H1 (cell line): ENCODE measurements at regions not wholly inside any gene's neighbourhood (a gene's known extent, or its start where the extent isn't known, plus 50 kb on each side); places are given as distances from the start of the nearest gene placed in this dataset.

Experiments used
- CTCF ChIA-PET: fragments of 300-600 bp; sonication (Branson Sonifier 250); formaldehyde crosslinking; loops from one replicate; lab custom pipeline; 2021; ENCODE audit not compliant: partially characterized antibody; lab: Charles Lee
- POLR2A ChIA-PET: fragments of 300-600 bp; sonication (Branson Sonifier 250); formaldehyde crosslinking; loops from one replicate; lab custom pipeline; 2021; ENCODE audit warnings: inconsistent platforms; ENCODE audit not compliant: partially characterized antibody; lab: Charles Lee
- DNase-seq, 2 experiments: peaks; one replicate each; pipeline versions ENCODE4 v3.0.0 to v3.0.0-alpha.2; 2010 to 2022; ENCODE audit warnings: low spot score in 2 of 2, low read depth in 1 of 2, mixed read lengths in 1 of 2
- FAIRE-seq: peaks from 2 replicates; lab custom pipeline; 2011; peaks lifted over from hg19 to GRCh38; lab: Jason Lieb, UNC
- H2AFZ ChIP-seq: 2 replicates; pipeline ENCODE4 v1.8.1; 2012; ENCODE audit warnings: low read length, inconsistent platforms
- H2AK5ac ChIP-seq: 2 replicates; pipeline ENCODE4 v1.6.1; 2013; ENCODE audit warnings: low read depth, low read length
- H2BK120ac ChIP-seq: replicated peaks from 2 replicates; pipeline ENCODE3; 2013; ENCODE audit warnings: low read depth, low read length, inconsistent platforms
- H2BK12ac ChIP-seq: 2 replicates; pipeline ENCODE4 v1.6.1; 2013; ENCODE audit warnings: low read depth, low read length
- H2BK15ac ChIP-seq: 2 replicates; pipeline ENCODE4 v1.6.1; 2013; ENCODE audit warnings: low read length
- H2BK20ac ChIP-seq: 2 replicates; pipeline ENCODE4 v1.6.1; 2013; ENCODE audit warnings: low read length
- H2BK5ac ChIP-seq: 2 replicates; pipeline ENCODE4 v1.6.1; 2013; ENCODE audit warnings: low read depth, low read length
- H3K14ac ChIP-seq: 2 replicates; pipeline ENCODE4 v1.6.1; 2013; ENCODE audit warnings: inconsistent platforms; ENCODE audit not compliant: insufficient read length
- H3K18ac ChIP-seq: 2 replicates; pipeline ENCODE4 v1.6.1; 2013; ENCODE audit warnings: low read length; ENCODE audit errors: extremely low read depth
- H3K23ac ChIP-seq: 2 replicates; pipeline ENCODE4 v1.6.1; 2013; ENCODE audit warnings: inconsistent platforms; ENCODE audit not compliant: insufficient read length
- H3K23me2 ChIP-seq: 2 replicates; pipeline ENCODE4 v1.6.1; 2013; ENCODE audit warnings: low read depth, low read length
- H3K27ac ChIP-seq: 2 replicates; pipeline ENCODE4 v1.6.1; 2011; ENCODE audit warnings: low read depth, low read length, inconsistent platforms
- H3K27me3 ChIP-seq, 4 experiments: replicated peaks in 1 of 4; 1 replicate in 1 of 4; 2 replicates in 3 of 4; pipeline versions ENCODE4 v1.6.1 to v1.8.1; 2011 to 2013; ENCODE audit warnings: low read length in 3 of 4, mild to moderate bottlenecking in 3 of 4, inconsistent platforms in 2 of 4, mixed read lengths in 2 of 4, moderate library complexity in 1 of 4; ENCODE audit not compliant: control insufficient read depth in 3 of 4, insufficient read depth in 3 of 4; ENCODE audit errors: extremely low read depth in 1 of 4
- H3K36me3 ChIP-seq, 4 experiments: 2 replicates each; pipeline versions ENCODE4 v1.6.1 to v1.8.1; 2011 to 2013; ENCODE audit warnings: mild to moderate bottlenecking in 4 of 4, low read length in 3 of 4, moderate library complexity in 2 of 4, control low read depth in 1 of 4, inconsistent platforms in 1 of 4; ENCODE audit not compliant: insufficient read depth in 4 of 4, control insufficient read depth in 2 of 4
- H3K4ac ChIP-seq: replicated peaks from 2 replicates; pipeline ENCODE3; 2013; ENCODE audit warnings: low read length, low read depth, mixed read lengths, inconsistent platforms; ENCODE audit not compliant: insufficient read length
- H3K4me1 ChIP-seq, 4 experiments: replicated peaks in 1 of 4; 1 replicate in 1 of 4; 2 replicates in 3 of 4; pipeline versions ENCODE4 v1.6.1 to v1.8.1; 2011 to 2013; ENCODE audit warnings: low read length in 3 of 4, inconsistent platforms in 2 of 4, mixed read lengths in 1 of 4; ENCODE audit not compliant: insufficient read depth in 4 of 4, control insufficient read depth in 3 of 4
- H3K4me2 ChIP-seq, 2 experiments: 2 replicates each; pipeline versions ENCODE4 v1.6.1 to v1.8.1; 2011 to 2013; ENCODE audit warnings: low read depth in 2 of 2, low read length in 2 of 2, control low read depth in 1 of 2, inconsistent platforms in 1 of 2, mild to moderate bottlenecking in 1 of 2; ENCODE audit not compliant: insufficient read depth in 1 of 2
- H3K4me3 ChIP-seq, 4 experiments: fragments of 200-600, 300-600 bp in 1 of 4; sonication (generic), shearing (Covaris generic), sonication (Bioruptor Twin) in 1 of 4; 2 replicates each; pipeline versions ENCODE4 v1.5.1 to v1.8.1; 2011 to 2016; ENCODE audit warnings: low read length in 4 of 4, low read depth in 3 of 4, control low read depth in 2 of 4, inconsistent platforms in 2 of 4, mild to moderate bottlenecking in 2 of 4, mixed read lengths in 1 of 4, moderate library complexity in 1 of 4; ENCODE audit not compliant: insufficient read depth in 2 of 4; ENCODE audit errors: extremely low read depth in 1 of 4
- H3K56ac ChIP-seq: replicated peaks from 2 replicates; pipeline ENCODE3; 2013; ENCODE audit warnings: low read depth, mild to moderate bottlenecking, mixed read lengths, low read length, inconsistent platforms; ENCODE audit not compliant: insufficient read length
- H3K79me1 ChIP-seq: 2 replicates; pipeline ENCODE4 v1.6.1; 2013; ENCODE audit warnings: low read depth, low read length, control low read depth
- H3K79me2 ChIP-seq, 2 experiments: 2 replicates each; pipeline versions ENCODE4 v1.6.1 to v1.8.1; 2012 to 2013; ENCODE audit warnings: low read length in 2 of 2, mild to moderate bottlenecking in 2 of 2, inconsistent platforms in 1 of 2; ENCODE audit not compliant: insufficient read depth in 2 of 2, control insufficient read depth in 1 of 2
- H3K9ac ChIP-seq, 4 experiments: replicated peaks in 1 of 4; 1 replicate in 1 of 4; 2 replicates in 3 of 4; pipeline versions ENCODE4 v1.6.1 to v1.8.1; 2011 to 2013; ENCODE audit warnings: low read depth in 3 of 4, low read length in 3 of 4, control low read depth in 2 of 4, mild to moderate bottlenecking in 2 of 4, moderate library complexity in 2 of 4, inconsistent platforms in 1 of 4; ENCODE audit errors: extremely low read depth in 1 of 4
- H3K9me3 ChIP-seq, 2 experiments: 2 replicates each; pipeline versions ENCODE4 v1.6.1 to v1.8.1; 2012 to 2013; ENCODE audit warnings: mild to moderate bottlenecking in 2 of 2, moderate library complexity in 2 of 2, control low read depth in 1 of 2, inconsistent platforms in 1 of 2, low read depth in 1 of 2, low read length in 1 of 2, mixed read lengths in 1 of 2; ENCODE audit not compliant: insufficient read depth in 2 of 2
- H4K20me1 ChIP-seq, 2 experiments: replicated peaks in 1 of 2; 2 replicates each; pipeline versions ENCODE3 to v1.8.1; 2011 to 2013; ENCODE audit warnings: inconsistent platforms in 2 of 2, low read length in 2 of 2, mild to moderate bottlenecking in 1 of 2; ENCODE audit not compliant: insufficient read depth in 2 of 2, control insufficient read depth in 1 of 2
- H4K5ac ChIP-seq: 2 replicates; pipeline ENCODE4 v1.6.1; 2013; ENCODE audit warnings: low read length, low read depth, mixed read lengths, inconsistent platforms; ENCODE audit not compliant: insufficient read length
- H4K8ac ChIP-seq: 2 replicates; pipeline ENCODE4 v1.8.0; 2013; ENCODE audit warnings: mild to moderate bottlenecking, moderate library complexity, low read length, inconsistent platforms; ENCODE audit not compliant: insufficient read depth; ENCODE audit errors: extremely low read depth
- H4K91ac ChIP-seq: replicated peaks from 2 replicates; pipeline ENCODE3; 2013; ENCODE audit warnings: low read length, mixed read lengths, inconsistent platforms; ENCODE audit not compliant: insufficient read length
- ATF3 ChIP-seq: IDR thresholded peaks from 2 replicates; pipeline ENCODE4 v1.6.1; 2011; ENCODE audit warnings: low read depth, mild to moderate bottlenecking, low read length; ENCODE audit not compliant: insufficient read depth
- BCL11A ChIP-seq, 2 experiments: IDR thresholded peaks; one replicate each; pipeline ENCODE4 v1.6.1; 2011; ENCODE audit warnings: low read depth in 2 of 2, low read length in 2 of 2, mild to moderate bottlenecking in 2 of 2
- BRCA1 ChIP-seq: IDR thresholded peaks from 2 replicates; pipeline ENCODE4 v1.6.1; 2012; ENCODE audit warnings: low read depth, low read length, improper control_type of control experiment
- CHD1 ChIP-seq: IDR thresholded peaks from 2 replicates; pipeline ENCODE4 v1.6.1; 2012; ENCODE audit warnings: low read depth, low read length, improper control_type of control experiment
- JUN ChIP-seq: IDR thresholded peaks from 2 replicates; pipeline ENCODE4 v1.6.1; 2011; ENCODE audit warnings: low read depth, mild to moderate bottlenecking, improper control_type of control experiment, low read length
- KDM1A ChIP-seq: fragments of 200-600, 300-600 bp; sonication (generic); IDR thresholded peaks from 2 replicates; pipeline ENCODE4 v1.7.1; 2016; ENCODE audit warnings: mild to moderate bottlenecking, low read length, borderline replicate concordance
- KDM4A ChIP-seq: IDR thresholded peaks from one replicate; pipeline ENCODE4 v1.7.1; 2012; ENCODE audit warnings: low read depth, mild to moderate bottlenecking, moderate library complexity, low read length, inconsistent platforms; ENCODE audit not compliant: severe bottlenecking
- RAD21 ChIP-seq, 2 experiments: IDR thresholded peaks in 1 of 2; conservative IDR thresholded peaks in 1 of 2; 2 replicates each; pipeline ENCODE4 v1.6.1; 2011; ENCODE audit warnings: low read depth in 2 of 2, low read length in 2 of 2, improper control_type of control experiment in 1 of 2, inconsistent platforms in 1 of 2, mild to moderate bottlenecking in 1 of 2, moderate library complexity in 1 of 2
- RBBP5 ChIP-seq: IDR thresholded peaks from 2 replicates; pipeline ENCODE4 v1.7.1; 2012; ENCODE audit warnings: low read depth, mild to moderate bottlenecking, inconsistent platforms, low read length, moderate library complexity, borderline replicate concordance
- RXRA ChIP-seq: IDR thresholded peaks from 2 replicates; pipeline ENCODE4 v1.6.1; 2011; ENCODE audit warnings: low read depth, mild to moderate bottlenecking, low read length, moderate library complexity; ENCODE audit not compliant: insufficient read depth
- SP2 ChIP-seq: IDR thresholded peaks from 2 replicates; pipeline ENCODE4 v1.6.1; 2012; ENCODE audit warnings: mild to moderate bottlenecking, low read length, inconsistent platforms
- TAF1 ChIP-seq: IDR thresholded peaks from 2 replicates; pipeline ENCODE4 v1.6.1; 2011; ENCODE audit warnings: mild to moderate bottlenecking, low read depth, low read length
- YY1 ChIP-seq: IDR thresholded peaks from 2 replicates; pipeline ENCODE4 v1.6.1; 2011; ENCODE audit warnings: low read depth, mild to moderate bottlenecking, low read length
- WGBS, 2 experiments: shearing (Covaris generic) in 1 of 2; methylation state at CpG; one replicate each; pipeline versions ENCODE4 v1.1.6 to v1.1.7; 2013 to 2015; ENCODE audit warnings: low lambda C conversion rate in 2 of 2, mixed read lengths in 2 of 2, inconsistent platforms in 1 of 2, low coverage in 1 of 2, missing lambda C conversion rate in 1 of 2; ENCODE audit not compliant: insufficient replicate concordance in 2 of 2, insufficient coverage in 1 of 2, insufficient read length in 1 of 2; ENCODE audit errors: extremely low coverage in 1 of 2, missing lambda C conversion rate in 1 of 2; 5-methylcytosine and 5-hydroxymethylcytosine counted together

- Histone ChIP-seq H3K4ac (no peak overlapping the region), H4K91ac (no peak overlapping the region)
- CTCF ChIA-PET = interaction anchor here (0.6 kb wide), 1 partner anchor 1030 kb away, joined by 5 read pairs; no protein-coding TSS in a partner anchor
- no peak for TF ChIP-seq TAF1
- TF ChIP-seq RAD21 (IDR thresholded peaks at IDR 0.05 in 1 of 2, conservative IDR thresholded peaks at IDR 0.05 in 1 of 2; ENCODE audit: low read depth in 2 of 2, low read length in 2 of 2) = no peak
- no peak for TF ChIP-seq CHD1
- no peak for TF ChIP-seq RXRA
- no peak for TF ChIP-seq YY1
- no peak for TF ChIP-seq KDM4A
- TF ChIP-seq BRCA1 = no peak
- no peak for TF ChIP-seq BCL11A (IDR thresholded peaks at IDR 0.05; ENCODE audit: low read depth in 2 of 2, low read length in 2 of 2)
- no peak for TF ChIP-seq KDM1A
- TF ChIP-seq JUN = no peak
- no peak for TF ChIP-seq RBBP5
- no peak for TF ChIP-seq SP2
- no peak for TF ChIP-seq ATF3
Measured at GRCh38 chr5:87661784-87662566, 249.2 kb upstream of the CCNH start.

More at GRCh38 chr5:87661784-87662566, 249.2 kb upstream of the CCNH start:
- Histone ChIP-seq H3K14ac (no peak overlapping the region), H3K9me3 (no peaks in the 10 kb centered on the region), H2BK20ac (no peak overlapping the region), H3K23ac (no peak overlapping the region), H3K27ac (no peak overlapping the region), H2BK120ac (no peak overlapping the region), H4K20me1 (no peaks in the 10 kb centered on the region), H3K27me3 (no peaks in the 10 kb centered on the region), H3K4me1 (no peaks in the 10 kb centered on the region), H3K18ac (no peak overlapping the region), H3K9ac (no peak overlapping the region), H4K5ac (no peak overlapping the region), H3K4me2 (no peak overlapping the region), H2BK15ac (no peak overlapping the region), H3K56ac (no peak overlapping the region), H4K8ac (no peak overlapping the region), H2AFZ (no peak overlapping the region), H2BK12ac (no peak overlapping the region), H2BK5ac (no peak overlapping the region), H3K79me2 (no peaks in the 10 kb centered on the region), H3K4me3 (no peak overlapping the region), H3K79me1 (no peaks in the 10 kb centered on the region), H3K36me3 (no peaks in the 10 kb centered on the region; a peak in 1 of 8 replicates), H2AK5ac (no peak overlapping the region), H3K23me2 (no peaks in the 10 kb centered on the region)
- FAIRE-seq (no peak), DNase-seq (no peak)
- 93% methylated on average over 2 of the region's 2 CpGs; no CpG with 5 or more reads in 1 of the 2 experiments for WGBS, 2 experiments
- POLR2A ChIA-PET = no interaction called here
